22Rv1 (cell line): ENCODE measurements at regions not wholly inside any gene's neighbourhood (a gene's known extent, or its start where the extent isn't known, plus 50 kb on each side); places are given as distances from the start of the nearest gene placed in this dataset.
"Not testable (repeated sequence)": the region's sequence is repeated elsewhere in the genome, so short reads cannot be mapped to it uniquely, and the experiment has no call there.

Source experiments
- H3K27ac ChIP-seq: fragments of 450-650 bp; 2 replicates; pipeline ENCODE4 v1.5.1; 2017
- ZFX ChIP-seq: fragments of 450-650 bp; IDR thresholded peaks from 2 replicates; pipeline ENCODE4 v1.6.1; 2017; ENCODE audit warnings: antibody characterized with exemption, borderline replicate concordance
- TF ChIP-seq, protein P1 (sequence below): fragments of 450-650 bp; IDR thresholded peaks from 2 replicates; pipeline ENCODE4 v1.5.1; 2017; ENCODE audit warnings: mild to moderate bottlenecking

DNA sequence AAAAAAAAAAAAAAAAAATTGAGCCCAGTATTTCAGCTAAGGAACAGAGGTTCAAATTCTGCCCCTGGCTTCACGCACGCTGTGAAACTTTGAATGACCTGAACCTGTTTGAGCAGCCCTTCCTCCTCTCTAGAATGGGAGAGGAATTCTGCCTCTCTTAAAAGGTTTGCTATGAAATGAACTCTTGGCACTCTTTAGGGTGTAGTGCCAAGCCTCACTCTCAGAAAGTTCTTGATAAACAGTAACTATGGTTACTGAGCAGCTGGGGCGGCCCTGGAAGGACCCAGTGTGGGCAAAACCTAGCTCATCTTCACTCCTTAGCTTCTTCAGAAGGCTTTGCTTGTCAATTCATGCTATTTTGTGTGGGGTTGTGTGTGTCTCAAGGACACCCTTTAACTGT, 73.7 kb downstream of the GEMIN8 start:
- H3K27ac ChIP-seq = no peak overlapping the region
- TF ChIP-seq, protein P1, sequence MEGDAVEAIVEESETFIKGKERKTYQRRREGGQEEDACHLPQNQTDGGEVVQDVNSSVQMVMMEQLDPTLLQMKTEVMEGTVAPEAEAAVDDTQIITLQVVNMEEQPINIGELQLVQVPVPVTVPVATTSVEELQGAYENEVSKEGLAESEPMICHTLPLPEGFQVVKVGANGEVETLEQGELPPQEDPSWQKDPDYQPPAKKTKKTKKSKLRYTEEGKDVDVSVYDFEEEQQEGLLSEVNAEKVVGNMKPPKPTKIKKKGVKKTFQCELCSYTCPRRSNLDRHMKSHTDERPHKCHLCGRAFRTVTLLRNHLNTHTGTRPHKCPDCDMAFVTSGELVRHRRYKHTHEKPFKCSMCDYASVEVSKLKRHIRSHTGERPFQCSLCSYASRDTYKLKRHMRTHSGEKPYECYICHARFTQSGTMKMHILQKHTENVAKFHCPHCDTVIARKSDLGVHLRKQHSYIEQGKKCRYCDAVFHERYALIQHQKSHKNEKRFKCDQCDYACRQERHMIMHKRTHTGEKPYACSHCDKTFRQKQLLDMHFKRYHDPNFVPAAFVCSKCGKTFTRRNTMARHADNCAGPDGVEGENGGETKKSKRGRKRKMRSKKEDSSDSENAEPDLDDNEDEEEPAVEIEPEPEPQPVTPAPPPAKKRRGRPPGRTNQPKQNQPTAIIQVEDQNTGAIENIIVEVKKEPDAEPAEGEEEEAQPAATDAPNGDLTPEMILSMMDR = no peak

DNA sequence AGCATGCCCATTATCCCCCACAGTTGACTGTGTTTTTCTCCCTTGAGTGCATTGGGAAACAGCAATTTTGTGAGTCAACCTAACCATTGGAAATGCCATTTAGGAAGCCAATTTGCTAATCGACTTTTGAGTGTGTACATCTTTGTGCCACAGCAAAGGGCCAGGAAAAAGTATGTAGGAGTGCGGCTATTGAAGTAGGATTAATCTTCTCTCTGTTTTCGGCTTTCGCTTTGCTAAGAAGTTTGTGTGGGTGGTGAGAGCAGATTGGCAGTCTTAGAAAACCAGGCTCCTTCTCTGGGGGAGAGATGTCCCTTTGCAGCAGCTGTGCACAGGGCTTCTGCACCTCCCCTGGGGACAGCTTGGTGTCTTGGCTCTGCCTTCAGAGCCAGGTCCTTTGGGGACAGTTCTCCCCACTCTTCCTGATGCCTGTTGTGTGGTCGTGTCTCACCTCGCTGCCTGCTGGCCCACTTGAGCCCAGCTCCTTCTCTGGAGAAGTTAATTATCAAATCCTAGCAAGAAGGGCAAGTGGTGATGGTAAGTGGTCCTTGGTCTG, 74.5 kb downstream of the GEMIN8 start:
- no peak overlapping the region for H3K27ac ChIP-seq
- no peak for TF ChIP-seq ZFX
- TF ChIP-seq, protein P1 = no peak

DNA sequence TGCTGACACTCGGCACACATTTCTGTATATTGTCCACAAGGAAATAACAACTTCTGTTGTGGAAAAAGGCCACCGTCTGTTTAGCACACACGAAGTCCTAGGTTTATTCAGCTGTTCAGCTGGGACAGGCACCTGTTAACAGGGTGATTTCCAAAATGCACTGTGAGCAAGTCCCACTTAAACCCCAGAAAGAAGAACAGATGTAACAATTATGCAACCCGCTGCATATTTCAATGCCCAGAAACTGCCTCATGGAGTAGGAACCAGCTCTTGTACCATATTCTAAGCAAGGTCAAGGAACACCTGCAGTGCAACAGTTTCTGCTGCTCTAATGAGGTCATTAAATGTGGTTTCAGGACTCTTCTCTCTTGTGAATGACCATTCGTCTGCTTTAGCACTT, 77.1 kb downstream of the GEMIN8 start:
- no peak for TF ChIP-seq ZFX
- TF ChIP-seq, protein P1 = no peak
- no peak overlapping the region for H3K27ac ChIP-seq

DNA sequence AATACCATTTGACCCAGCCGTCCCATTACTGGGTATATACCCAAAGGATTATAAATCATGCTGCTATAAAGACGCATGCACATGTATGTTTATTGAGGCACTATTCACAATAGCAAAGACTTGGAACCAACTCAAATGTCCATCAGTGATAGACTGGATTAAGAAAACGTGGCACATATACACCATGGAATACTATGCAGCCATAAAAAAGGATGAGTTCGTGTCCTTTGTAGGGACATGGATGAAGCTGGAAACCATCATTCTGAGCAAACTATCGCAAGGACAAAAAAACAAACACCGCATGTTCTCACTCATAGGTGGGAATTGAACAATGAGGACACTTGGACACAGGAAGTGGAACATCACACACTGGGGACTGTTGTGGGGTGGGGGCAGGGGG, 83.5 kb downstream of the GEMIN8 start:
- not testable (repeated sequence) for H3K27ac ChIP-seq

DNA sequence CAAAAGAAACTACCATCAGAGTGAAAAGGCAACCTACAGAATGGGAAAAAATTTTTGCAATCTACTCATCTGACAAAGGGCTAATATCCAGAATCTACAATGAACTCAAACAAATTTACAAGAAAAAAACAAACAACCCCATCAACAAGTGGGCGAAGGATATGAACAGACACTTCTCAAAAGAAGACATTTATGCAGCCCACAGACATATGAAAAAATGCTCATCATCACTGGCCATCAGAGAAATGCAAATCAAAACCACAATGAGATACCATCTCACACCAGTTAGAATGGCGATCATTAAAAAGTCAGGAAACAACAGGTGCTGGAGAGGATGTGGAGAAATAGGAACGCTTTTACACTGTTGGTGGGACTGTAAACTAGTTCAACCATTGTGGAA, 83.9 kb downstream of the GEMIN8 start:
- H3K27ac ChIP-seq = not testable (repeated sequence)

DNA sequence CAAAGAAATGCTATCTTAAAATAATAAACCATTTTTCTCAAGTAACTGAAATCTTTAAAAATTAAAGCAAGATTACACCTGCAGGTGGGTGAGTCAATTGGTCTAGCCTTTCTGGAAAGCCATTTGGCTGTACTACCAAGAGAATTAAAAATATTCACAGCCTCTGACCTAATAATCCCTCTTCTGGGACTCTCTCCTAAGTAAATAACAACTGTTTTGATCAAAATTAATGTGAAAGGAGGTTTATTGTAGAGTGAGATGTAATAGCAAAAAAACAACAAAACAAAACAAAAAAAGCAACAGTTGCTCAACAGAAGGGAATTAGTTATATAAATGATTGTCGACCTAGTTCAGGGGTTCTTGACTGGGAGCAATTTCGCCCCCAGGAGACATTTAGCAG, 89.0 kb downstream of the GEMIN8 start:
- TF ChIP-seq, protein P1 = no peak
- no peak for TF ChIP-seq ZFX
- H3K27ac ChIP-seq = no peak overlapping the region

DNA sequence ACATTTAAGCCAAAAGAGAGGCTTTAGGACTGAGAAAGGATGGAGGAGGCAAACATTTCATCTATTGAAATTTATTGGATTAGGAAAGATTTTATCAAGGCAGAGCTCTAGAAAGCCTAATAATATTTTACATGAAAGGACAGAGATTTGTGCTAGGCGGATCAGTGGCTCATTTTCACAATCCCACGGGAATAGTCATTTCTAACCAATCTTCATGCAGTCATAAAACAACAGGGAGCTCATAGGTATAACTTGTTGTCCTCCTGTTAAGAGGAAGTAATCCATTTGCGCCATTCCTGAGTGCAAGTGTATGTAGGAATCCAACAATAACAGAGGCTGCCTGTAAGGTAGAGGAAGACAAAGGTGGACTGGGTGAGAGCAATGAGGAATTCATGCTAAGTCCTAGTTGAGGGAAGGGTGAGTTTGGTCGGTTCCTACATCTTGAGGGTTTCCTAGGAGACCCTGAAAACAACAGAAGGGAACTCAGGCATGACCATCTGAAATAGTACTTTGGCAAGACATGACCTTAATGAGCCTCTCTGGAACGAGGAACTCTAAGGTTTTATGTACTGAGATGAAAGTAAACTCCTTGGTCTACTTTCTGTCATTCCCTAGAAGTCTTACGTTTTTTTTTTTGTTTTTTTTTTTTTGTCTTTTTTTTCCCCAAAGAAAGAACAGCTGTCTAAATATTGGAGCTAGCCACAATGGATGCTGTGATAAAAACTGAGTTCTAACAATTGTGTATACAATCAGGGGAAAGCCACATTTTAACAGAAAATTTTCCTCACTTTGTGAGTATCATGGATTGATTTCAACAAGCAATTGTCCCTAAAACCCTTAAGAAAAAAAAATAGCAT, 89.7 kb downstream of the GEMIN8 start:
- no peak overlapping the region for H3K27ac ChIP-seq
- no peak for TF ChIP-seq ZFX
- TF ChIP-seq, protein P1 = no peak

DNA sequence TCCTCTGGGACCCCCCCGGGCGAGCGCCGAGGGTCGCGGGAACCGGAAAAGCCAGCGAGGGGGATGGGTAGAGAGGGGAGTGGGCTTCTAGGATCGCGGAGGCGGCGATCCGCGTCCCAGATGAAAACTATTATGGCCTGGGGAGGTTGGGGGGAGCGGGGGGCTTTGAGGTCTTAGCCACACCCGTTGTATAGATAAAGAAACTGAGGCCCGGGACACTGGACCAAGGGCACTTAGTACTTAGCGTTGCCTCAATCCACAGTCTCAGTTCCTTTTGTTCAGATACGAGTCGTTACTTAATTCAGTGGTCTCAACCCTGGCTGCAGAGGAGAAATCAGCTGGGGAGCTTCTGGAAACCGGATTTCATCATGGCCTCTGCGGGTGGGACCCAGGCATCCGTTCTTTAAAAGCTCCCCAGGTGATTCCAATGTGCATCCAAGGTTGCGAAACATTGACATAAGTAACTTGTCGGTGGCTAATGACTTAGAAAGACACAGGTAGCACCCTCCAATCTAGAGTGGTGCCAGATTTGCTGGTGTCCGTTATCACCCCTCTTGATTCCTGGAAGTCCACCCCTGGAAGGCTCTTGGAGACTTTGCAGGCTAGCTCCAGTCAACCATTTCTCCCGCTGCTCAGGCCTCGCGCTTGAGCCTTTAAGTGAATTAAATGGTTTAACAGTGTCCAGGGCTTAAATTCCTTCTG, 90.7 kb downstream of the GEMIN8 start:
- no peak overlapping the region for H3K27ac ChIP-seq
- TF ChIP-seq, protein P1 = no peak
- no peak for TF ChIP-seq ZFX
